ENCODE measurements at regions not wholly inside any gene's neighbourhood (a gene's known extent, or its start where the extent isn't known, plus 50 kb on each side); places are given as distances from the start of the nearest gene placed in this dataset.

DNA sequence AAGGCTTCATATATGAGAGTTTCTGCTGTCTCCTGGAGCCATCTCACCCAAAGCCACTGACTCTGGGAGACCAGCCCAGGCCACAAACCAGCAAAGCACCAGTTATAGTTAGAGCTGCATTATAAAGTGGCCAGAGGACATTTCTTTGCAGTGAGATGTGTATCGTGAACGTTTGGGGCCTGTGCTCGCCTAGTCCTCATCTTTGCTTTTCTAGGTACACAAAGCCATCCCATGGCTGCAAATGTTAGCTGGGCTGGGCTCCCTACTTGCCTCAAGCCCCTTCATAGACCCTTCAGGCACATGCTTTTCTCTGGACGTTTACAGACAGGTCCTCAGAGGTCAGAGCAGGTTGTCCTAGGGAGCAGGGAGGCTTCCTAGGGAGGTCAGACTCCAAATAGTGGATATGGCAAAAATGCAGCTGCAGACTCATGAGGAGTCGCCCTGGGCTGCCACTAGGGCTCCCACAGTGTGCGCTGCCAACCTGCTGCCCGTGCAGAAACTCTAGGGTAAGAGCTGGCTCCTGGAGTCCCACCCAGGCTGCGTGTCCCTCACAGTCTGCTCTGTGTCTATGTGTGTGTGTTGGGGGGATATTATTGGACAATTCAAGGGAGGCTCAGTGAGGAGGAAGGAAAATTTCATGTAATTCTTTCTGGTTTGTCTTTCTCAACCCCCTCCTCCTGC is 141.0 kb downstream of the RPIA start:
- no peak for DNase-seq (ENCODE audit: low read depth in 4 of 4, low spot score in 3 of 4)

GRCh38 chr2:88832992-88833389 is 141.5 kb downstream of the RPIA start:
- no peak for DNase-seq (ENCODE audit: low read depth in 4 of 4, low spot score in 3 of 4)

- no peak for DNase-seq (ENCODE audit: low read depth in 4 of 4, low spot score in 3 of 4)
Measured at GRCh38 chr2:88834376-88834775, 142.9 kb downstream of the RPIA start.

- no peak for DNase-seq (ENCODE audit: low read depth in 4 of 4, low spot score in 3 of 4)
Measured at GRCh38 chr2:88834866-88835265, 143.4 kb downstream of the RPIA start.

DNA sequence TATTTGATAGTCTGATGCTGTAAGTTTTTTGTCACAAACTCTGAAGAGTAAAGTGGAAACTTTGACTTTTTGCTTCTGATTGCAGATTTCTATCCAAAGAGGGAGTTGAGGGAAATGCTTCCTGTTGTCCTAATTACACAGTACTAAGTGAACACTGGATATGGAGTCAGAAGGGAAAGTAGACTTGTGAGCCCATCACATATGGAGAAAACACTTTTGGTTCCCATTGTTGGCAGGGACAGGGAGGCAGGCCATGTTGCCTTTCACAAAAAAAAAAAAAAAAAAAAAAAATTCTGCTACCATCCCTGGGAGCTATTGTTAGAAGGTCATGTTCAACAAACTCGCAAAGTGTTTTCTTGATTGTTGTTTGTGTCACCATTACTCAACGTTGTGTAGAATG is 144.3 kb downstream of the RPIA start:
- DNase-seq (ENCODE audit: low read depth in 4 of 4, low spot score in 3 of 4): no peak

- no peak for DNase-seq (ENCODE audit: low read depth in 4 of 4, low spot score in 3 of 4)
Measured at GRCh38 chr2:88836351-88836750, 144.9 kb downstream of the RPIA start.

GRCh38 chr2:88837511-88838160 is 146.2 kb downstream of the RPIA start:
- no peak for DNase-seq (ENCODE audit: low read depth in 4 of 4, low spot score in 3 of 4)

GRCh38 chr2:88838165-88838635 is 146.7 kb downstream of the RPIA start:
- no peak for DNase-seq (ENCODE audit: low read depth in 4 of 4, low spot score in 3 of 4)

DNA sequence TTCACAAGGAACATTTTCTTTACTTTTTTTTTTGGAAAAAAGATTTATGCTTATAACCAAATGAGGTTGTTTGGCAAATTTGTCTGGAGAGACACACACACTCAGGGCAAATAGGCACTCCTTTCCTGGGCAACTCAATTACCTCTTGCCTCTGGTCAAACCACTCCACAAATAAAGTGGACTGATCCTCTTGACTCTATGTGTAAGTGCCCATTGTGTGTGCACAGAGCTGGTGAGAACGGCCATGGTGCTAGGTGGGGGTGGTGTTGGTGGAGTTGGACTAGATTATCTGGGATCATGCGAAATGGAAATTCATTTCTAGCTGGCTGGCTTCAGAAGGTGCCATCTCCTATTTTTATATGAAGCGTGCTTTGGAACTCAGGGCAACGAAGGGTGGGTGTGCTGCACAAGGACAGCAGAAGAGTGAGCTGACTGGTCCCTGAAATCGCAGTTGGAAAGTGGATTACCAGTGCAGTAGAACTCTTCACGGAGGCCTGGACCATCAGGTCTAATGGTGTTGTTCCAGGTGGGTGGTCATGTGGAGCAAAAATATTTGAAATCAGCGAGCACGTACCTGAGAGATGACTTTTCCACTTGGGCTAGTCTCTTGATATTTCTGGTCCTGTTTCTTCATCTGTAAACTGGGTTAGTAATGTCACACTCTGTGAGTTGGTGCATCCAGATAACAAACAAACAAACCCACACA is 149.9 kb downstream of the RPIA start:
- no peak for DNase-seq (ENCODE audit: low read depth in 4 of 4, low spot score in 3 of 4)

DNA sequence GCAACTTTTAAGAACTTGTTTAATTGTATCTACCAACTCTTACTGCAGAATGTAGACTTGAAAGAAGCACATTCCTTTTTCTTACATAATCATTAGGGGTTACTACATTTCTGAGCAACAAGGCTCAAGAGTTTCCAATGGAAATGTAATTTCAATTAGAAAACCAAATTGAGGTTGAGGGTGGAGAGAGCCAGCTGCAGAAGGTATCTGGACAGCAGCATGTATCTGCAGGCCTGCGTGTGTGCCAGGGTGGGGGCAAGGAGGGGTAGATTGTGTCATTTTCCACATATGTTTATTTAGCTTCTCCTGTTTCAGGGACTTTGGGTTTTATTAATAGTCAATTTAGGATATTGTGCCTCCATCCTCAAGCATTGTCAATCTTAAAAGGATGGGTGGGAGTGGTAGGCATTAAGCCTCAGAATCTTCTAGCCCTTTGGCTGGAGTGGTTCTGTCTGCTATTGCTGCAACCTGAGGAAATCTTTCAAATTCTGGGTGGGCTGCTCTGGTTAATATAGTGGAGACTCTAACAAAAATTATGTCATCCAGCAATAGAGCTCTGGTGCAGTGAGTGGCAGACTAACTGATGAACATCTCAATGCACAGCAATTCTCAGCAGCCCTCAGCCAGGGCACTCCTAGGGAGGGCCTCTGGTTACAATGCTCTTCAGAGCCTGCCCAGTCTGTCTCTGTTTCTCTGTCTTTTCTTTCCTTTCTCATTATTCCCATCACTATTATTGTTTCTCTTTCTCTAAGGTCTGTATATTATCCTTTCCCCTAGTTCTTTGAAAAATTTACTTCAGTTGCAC is 151.4 kb downstream of the RPIA start:
- DNase-seq (ENCODE audit: low read depth in 4 of 4, low spot score in 3 of 4): no peak

DNA sequence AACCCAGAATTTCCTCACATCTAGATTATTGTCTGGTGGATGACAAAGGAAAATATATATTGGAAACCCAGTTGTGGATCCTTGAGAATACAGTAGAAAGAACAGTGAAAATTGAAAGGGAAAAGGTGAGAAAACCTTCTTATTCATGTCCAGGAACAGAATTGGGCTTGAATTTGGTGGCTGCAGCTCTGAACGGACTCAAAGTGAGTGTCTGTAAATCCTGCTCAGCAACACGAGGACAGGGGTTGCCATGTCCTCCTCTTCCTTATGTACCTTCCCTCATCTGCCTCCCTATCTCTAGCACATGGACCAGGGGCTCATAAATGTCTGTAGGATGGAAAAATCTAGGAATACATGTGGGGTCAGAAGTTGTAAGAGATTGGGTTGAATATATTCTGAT is 152.2 kb downstream of the RPIA start:
- no peak for DNase-seq (ENCODE audit: low read depth in 4 of 4, low spot score in 3 of 4)

- no peak for DNase-seq (ENCODE audit: low read depth in 4 of 4, low spot score in 3 of 4)
Measured at GRCh38 chr2:88844960-88845359, 153.5 kb downstream of the RPIA start.

DNA sequence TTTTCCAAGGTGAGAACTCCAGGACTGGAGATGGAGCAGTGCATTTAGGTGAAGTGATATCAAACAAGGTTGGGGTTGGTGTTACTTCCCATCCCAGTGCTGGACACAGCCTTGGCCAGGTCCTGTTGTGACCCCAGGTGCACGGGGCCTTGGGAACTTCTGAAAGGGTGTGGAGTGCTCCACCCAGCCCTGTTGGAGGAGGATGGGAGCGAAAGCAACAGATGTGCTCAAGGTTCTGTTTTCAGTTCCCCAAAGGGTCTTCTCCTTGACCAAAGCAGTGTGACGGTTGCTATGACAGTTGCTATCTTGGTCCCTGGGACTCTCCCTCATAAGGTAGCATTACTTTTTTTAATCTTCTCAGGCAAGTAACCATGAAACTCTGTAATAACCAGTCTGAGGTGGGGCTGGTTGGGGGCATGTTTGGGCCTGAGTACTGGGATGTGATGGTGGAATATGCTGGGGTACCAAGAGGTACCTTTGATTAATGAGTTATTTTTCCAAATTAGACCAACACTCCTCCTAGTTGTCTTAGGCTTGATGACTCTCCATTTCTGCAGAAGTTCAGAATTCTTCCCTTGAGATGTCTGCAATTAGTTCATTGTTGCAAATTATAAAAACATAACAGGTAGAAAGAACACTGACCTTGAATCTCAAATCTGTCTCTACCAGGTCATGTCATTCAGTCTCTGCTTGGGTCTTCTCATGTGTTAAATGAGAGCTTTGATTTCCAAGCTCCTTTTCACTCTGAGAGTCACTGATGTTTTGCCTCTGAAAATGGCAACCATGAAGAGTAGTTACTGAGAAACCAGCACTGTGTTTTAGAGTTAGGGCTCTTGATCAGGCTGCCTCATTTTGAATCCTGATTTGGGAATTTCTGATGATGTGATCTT is 154.5 kb downstream of the RPIA start:
- DNase-seq (ENCODE audit: low read depth in 4 of 4, low spot score in 3 of 4): no peak

GRCh38 chr2:88852753-88853402 is 161.4 kb downstream of the RPIA start:
- peak in 1 of 4 donors; percentile 9 for DNase-seq (ENCODE audit: low read depth in 4 of 4, low spot score in 3 of 4)

DNA sequence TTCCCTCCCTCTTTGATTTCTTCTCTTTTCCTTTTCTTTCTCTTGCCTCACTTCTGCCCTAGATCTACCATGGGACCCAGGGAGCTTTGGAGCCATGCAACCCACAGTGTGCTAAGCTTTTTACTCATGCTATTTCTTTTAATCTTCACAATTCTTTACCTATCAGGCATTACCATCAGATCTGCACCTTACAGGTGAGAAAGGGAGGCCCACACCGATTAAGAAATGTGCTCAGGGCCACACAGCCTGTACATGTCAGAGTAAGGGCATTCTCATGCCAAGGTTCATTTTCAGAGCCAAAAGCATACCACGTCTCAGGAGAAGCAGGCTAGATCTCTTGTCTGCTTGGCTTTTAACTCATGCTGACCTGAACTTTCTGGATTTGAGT is 161.9 kb downstream of the RPIA start:
- no peak for DNase-seq (ENCODE audit: low read depth in 4 of 4, low spot score in 3 of 4)

DNA sequence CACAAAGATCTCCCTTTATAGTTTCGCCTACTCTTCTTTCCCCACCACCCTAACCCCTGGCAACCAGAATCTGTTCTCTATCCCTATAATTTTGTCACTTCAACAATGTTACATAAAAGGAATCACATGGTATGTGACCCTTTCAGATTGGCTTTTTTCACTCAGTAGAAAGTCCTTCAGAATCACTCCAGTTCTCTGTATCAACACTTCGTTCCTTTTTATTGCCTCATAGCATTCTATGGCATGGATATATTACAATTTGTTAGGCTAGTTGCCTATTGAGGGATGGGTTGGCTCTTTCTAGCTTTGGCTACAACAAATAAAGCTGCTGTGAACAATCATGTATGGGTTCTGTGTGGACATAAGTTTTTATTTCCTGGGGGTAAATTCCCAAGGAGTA is 163.1 kb downstream of the RPIA start:
- DNase-seq (ENCODE audit: low read depth in 4 of 4, low spot score in 3 of 4): no peak

DNA sequence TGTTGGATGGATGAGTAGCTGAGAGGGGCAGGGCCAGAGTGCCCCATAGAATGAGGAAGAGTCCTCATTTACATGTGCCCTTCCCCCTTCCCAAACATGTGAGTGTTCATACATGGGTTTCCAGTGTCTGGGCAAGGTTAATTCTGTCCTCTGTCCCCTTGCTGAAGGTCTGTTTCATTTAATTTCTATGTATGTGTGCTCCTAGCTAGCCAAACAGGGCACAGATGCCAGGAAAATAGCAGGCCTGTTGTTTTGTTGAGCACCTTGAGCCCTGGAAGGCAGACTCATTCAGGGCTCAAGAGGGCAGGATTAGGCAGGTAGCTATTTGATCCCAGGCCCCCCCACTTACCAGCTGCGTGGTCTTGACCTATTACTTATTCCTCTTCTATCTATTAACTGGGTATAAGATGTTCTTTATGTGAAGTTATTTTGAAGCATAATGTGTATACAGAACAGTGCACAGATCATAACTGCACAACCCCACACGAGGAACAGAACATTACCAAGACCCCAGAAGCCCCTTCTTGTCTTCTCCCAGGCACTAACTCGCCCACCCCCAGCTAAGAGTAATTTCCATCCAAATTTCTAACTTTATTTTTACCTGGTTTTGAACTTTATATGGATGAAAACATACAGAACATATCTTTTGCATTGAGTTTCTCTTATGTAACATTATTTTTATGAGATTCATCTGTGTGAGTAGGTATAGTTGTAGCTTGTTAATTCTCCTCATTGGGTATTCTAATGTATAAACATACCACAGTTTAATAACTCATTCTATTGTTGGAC is 164.3 kb downstream of the RPIA start:
- DNase-seq (ENCODE audit: low read depth in 4 of 4, low spot score in 3 of 4): no peak

- no peak for DNase-seq (ENCODE audit: low read depth in 4 of 4, low spot score in 3 of 4)
Measured at GRCh38 chr2:88856409-88857135, 165.1 kb downstream of the RPIA start.

Measured in left renal pelvis (tissue), 4 donors.